ENCODE measurements at regions not wholly inside any gene's neighbourhood (a gene's known extent, or its start where the extent isn't known, plus 50 kb on each side); places are given as distances from the start of the nearest gene placed in this dataset.
"Not testable (repeated sequence)": the region's sequence is repeated elsewhere in the genome, so short reads cannot be mapped to it uniquely, and the experiment has no call there.

DNA sequence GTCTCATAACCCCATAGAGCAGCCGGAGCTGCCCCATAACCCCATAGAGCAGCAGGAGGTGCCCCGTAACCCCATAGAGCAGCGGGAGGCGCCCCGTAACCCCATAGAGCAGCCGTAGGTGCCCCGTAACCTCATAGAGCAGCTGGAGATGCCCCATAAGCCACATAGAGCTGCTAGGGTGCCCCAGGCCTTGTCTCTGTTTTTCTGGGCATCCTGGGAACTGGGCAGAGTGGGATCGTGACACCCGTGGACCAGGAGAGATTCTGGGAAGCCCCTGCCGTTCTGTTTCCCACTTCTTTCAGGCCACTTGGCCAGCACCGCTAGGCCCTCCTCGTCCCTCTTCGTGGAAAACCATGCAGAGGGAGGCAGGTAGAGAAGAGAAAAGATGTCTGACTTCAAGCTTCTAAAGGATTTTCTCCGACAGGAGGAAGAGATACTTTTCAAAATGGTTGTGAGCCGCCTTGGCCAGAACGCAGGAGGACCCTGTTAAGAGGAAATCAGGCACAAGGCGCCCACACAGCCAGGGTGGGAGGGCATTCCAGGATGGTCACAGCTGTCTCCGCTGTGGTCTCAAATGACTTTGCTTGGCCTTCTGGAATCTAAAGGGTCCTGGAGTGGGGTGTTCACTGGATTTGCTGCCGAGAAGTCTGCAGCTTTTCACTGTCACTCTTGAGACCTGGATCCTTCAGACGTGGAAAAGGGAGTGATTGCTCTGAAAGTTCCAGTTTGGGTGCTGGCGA is 171.8 kb downstream of the NPIPB11 start:
- TF ChIP-seq, protein P1, sequence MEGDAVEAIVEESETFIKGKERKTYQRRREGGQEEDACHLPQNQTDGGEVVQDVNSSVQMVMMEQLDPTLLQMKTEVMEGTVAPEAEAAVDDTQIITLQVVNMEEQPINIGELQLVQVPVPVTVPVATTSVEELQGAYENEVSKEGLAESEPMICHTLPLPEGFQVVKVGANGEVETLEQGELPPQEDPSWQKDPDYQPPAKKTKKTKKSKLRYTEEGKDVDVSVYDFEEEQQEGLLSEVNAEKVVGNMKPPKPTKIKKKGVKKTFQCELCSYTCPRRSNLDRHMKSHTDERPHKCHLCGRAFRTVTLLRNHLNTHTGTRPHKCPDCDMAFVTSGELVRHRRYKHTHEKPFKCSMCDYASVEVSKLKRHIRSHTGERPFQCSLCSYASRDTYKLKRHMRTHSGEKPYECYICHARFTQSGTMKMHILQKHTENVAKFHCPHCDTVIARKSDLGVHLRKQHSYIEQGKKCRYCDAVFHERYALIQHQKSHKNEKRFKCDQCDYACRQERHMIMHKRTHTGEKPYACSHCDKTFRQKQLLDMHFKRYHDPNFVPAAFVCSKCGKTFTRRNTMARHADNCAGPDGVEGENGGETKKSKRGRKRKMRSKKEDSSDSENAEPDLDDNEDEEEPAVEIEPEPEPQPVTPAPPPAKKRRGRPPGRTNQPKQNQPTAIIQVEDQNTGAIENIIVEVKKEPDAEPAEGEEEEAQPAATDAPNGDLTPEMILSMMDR (IDR thresholded peaks at IDR 0.05): not testable (repeated sequence)
- not testable (repeated sequence) for TF ChIP-seq POLR2A (IDR thresholded peaks at IDR 0.05)

All from esophagus squamous epithelium (tissue), 4 donors.